MCF 10A (cell line): ENCODE measurements at regions not wholly inside any gene's neighbourhood (a gene's known extent, or its start where the extent isn't known, plus 50 kb on each side); places are given as distances from the start of the nearest gene placed in this dataset.

ENCODE experiments used
- BruUV-seq: library from RNA; stranded (reverse); fragments of 400-500 nt; replicated peaks from 2 replicates; lab custom pipeline; 2021; lab: Mats Ljungman, UMichigan
- CTCF ChIA-PET: fragments of 300-600 bp; sonication (Branson Sonifier 250); formaldehyde crosslinking; extraction: SDS; loops from one replicate; lab custom pipeline; 2021; ENCODE audit warnings: antibody characterized with exemption, inconsistent platforms; lab: Yijun Ruan, JAX
- POLR2A ChIA-PET: fragments of 300-600, 350-650 bp; sonication (Branson Sonifier 250); formaldehyde crosslinking; extraction: SDS; loops from one replicate; lab custom pipeline; 2020; ENCODE audit warnings: antibody characterized with exemption, inconsistent platforms; lab: Yijun Ruan, JAX
- DNase-seq: peaks from one replicate; pipeline ENCODE4 v3.0.0-alpha.2; 2018; ENCODE audit not compliant: unreplicated experiment
- H3K27ac Mint-ChIP-seq: one replicate; pipeline ENCODE4 v1.8.0; 2022; ENCODE audit warnings: mild to moderate bottlenecking, low read depth, mixed read lengths; ENCODE audit not compliant: unreplicated experiment
- H3K27me3 Mint-ChIP-seq: one replicate; pipeline ENCODE4 v1.8.0; 2022; ENCODE audit warnings: mixed read lengths; ENCODE audit not compliant: insufficient read depth, unreplicated experiment
- H3K36me3 Mint-ChIP-seq: one replicate; pipeline ENCODE4 v1.8.0; 2022; ENCODE audit warnings: mild to moderate bottlenecking, moderate library complexity, mixed read lengths; ENCODE audit not compliant: insufficient read depth, unreplicated experiment
- H3K4me1 Mint-ChIP-seq: one replicate; pipeline ENCODE4 v1.8.0; 2022; ENCODE audit warnings: mixed read lengths; ENCODE audit not compliant: insufficient read depth, unreplicated experiment
- H3K4me3 Mint-ChIP-seq: one replicate; pipeline ENCODE4 v1.8.0; 2022; ENCODE audit warnings: mild to moderate bottlenecking, moderate library complexity, mixed read lengths; ENCODE audit not compliant: unreplicated experiment
- H3K9me3 Mint-ChIP-seq: one replicate; pipeline ENCODE4 v1.8.0; 2022; ENCODE audit warnings: mixed read lengths; ENCODE audit not compliant: unreplicated experiment
- intact Hi-C: fragments of 100-400 bp; cut with micrococcal nuclease; formaldehyde crosslinking; loops from 2 replicates; pipeline ENCODE4 v1.14.1; 2022
- TF ChIP-seq, protein P1 (sequence below): fragments of 200-600 bp; IDR thresholded peaks from one replicate; pipeline ENCODE4 v1.8.0; 2022; ENCODE audit warnings: antibody characterized with exemption, mild to moderate bottlenecking; ENCODE audit not compliant: unreplicated experiment

GRCh38 chr1:37239225-37239740 is 205.0 kb upstream of the GRIK3 start:
- no peaks in the 10 kb centered on the region for H3K4me1 Mint-ChIP-seq
- no peaks in the 10 kb centered on the region for H3K36me3 Mint-ChIP-seq

DNA sequence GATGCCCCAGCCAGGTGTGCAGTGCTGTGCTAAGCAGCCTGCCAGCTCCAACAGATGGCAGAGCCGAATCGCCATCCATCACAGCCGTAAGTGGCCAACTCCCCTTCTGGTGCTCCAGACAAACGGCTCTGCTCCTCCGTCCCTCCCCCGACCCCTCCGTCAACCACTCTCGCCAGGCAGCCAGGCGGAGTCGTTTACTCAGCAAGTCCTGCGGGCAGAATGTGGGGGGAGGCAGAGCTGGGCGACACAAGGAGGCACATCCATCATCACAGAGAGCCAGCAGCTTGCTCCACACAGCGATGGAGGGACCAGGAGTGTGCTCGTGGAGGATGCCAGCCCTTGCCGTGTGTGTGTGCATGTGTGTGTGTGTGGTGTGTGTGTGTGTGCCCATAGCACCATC is 206.6 kb upstream of the GRIK3 start:
- no peaks in the 10 kb centered on the region for H3K36me3 Mint-ChIP-seq
- no peak overlapping the region for H3K27ac Mint-ChIP-seq
- DNase-seq = no peak
- no peak overlapping the region for H3K4me3 Mint-ChIP-seq
- TF ChIP-seq, protein P1, sequence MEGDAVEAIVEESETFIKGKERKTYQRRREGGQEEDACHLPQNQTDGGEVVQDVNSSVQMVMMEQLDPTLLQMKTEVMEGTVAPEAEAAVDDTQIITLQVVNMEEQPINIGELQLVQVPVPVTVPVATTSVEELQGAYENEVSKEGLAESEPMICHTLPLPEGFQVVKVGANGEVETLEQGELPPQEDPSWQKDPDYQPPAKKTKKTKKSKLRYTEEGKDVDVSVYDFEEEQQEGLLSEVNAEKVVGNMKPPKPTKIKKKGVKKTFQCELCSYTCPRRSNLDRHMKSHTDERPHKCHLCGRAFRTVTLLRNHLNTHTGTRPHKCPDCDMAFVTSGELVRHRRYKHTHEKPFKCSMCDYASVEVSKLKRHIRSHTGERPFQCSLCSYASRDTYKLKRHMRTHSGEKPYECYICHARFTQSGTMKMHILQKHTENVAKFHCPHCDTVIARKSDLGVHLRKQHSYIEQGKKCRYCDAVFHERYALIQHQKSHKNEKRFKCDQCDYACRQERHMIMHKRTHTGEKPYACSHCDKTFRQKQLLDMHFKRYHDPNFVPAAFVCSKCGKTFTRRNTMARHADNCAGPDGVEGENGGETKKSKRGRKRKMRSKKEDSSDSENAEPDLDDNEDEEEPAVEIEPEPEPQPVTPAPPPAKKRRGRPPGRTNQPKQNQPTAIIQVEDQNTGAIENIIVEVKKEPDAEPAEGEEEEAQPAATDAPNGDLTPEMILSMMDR = no peak
- no peaks in the 10 kb centered on the region for H3K4me1 Mint-ChIP-seq
- intact Hi-C loops = no loop called here
- no peaks in the 10 kb centered on the region for H3K9me3 Mint-ChIP-seq
- ChIA-PET CTCF (no interaction called here), POLR2A (no interaction called here)
- peaks cover 31% of the 10 kb centered on the region for H3K27me3 Mint-ChIP-seq
- no TSS peak for BruUV-seq

More at GRCh38 chr1:37239225-37239740, 205.0 kb upstream of the GRIK3 start:
- BruUV-seq = no TSS peak
- CTCF ChIA-PET = no interaction called here
- Mint-ChIP-seq H3K9me3 (no peaks in the 10 kb centered on the region), H3K4me3 (no peak overlapping the region), H3K27ac (no peak overlapping the region), H3K27me3 (peaks cover 41% of the 10 kb centered on the region)
- intact Hi-C loops = no loop called here
- POLR2A ChIA-PET = interaction anchor here (0.7 kb wide), 1 partner anchor 8 kb away, joined by 3 read pairs; no protein-coding TSS in a partner anchor
- TF ChIP-seq, protein P1 = no peak
- no peak for DNase-seq

- Mint-ChIP-seq H3K4me1 (no peaks in the 10 kb centered on the region), H3K27me3 (peaks cover 28% of the 10 kb centered on the region), H3K9me3 (no peaks in the 10 kb centered on the region), H3K27ac (no peak overlapping the region), H3K36me3 (peaks cover 6% of the 10 kb centered on the region), H3K4me3 (no peak overlapping the region)
- intact Hi-C loops = no loop called here
- BruUV-seq = no TSS peak
- ChIA-PET CTCF (interaction anchor here (0.6 kb wide), 1 partner anchor 650 kb away, joined by 3 read pairs; no protein-coding TSS in a partner anchor), POLR2A (no interaction called here)
- TF ChIP-seq, protein P1 = no peak
- no peak for DNase-seq
Measured at GRCh38 chr1:37242501-37242900, 208.2 kb upstream of the GRIK3 start.

DNA sequence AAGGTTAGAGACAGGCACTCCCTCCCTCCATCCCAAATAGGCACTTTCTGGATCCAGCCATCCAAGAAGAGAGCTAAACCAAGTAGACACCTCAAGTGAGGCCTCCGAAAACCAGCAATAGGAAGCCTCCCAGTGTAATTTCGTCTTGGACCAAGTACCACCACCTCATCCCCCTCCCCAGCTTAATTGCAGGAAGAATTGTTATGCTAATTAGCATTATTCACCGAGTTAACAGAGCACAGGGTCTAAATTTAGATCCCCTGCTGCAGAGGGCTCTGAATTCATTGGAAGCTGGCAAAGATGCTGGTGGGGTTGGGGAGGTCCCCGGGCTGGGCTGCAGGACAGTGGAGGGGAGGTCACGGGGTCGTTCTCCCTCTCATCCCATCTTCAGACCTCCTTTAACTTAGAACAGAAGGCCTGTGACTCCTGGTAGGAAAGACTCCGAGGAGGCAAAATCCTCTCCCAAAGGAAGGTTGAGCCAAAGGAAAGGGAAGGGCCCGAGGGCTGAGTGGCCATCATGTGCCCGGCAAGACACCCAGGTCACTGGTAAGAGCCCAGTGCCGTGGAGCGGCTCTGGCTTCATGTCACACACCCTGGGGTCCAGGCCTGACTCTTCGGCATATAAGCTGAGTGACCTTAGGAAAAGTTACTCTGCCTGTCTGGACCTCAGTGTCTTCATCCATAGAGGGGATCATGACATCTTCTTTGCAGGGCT is 209.2 kb upstream of the GRIK3 start:
- peaks cover 33% of the 10 kb centered on the region for H3K27me3 Mint-ChIP-seq
- H3K27ac Mint-ChIP-seq = no peak overlapping the region
- intact Hi-C loops = no loop called here
- ChIA-PET POLR2A (no interaction called here), CTCF (no interaction called here)
- BruUV-seq = no TSS peak
- H3K36me3 Mint-ChIP-seq = peaks cover 6% of the 10 kb centered on the region
- H3K4me1 Mint-ChIP-seq = no peaks in the 10 kb centered on the region
- no peaks in the 10 kb centered on the region for H3K9me3 Mint-ChIP-seq
- H3K4me3 Mint-ChIP-seq = no peak overlapping the region
- no peak for DNase-seq
- TF ChIP-seq, protein P1 = no peak
